ENCODE measurements at regions not wholly inside any gene's neighbourhood (a gene's known extent, or its start where the extent isn't known, plus 50 kb on each side); places are given as distances from the start of the nearest gene placed in this dataset.

DNA sequence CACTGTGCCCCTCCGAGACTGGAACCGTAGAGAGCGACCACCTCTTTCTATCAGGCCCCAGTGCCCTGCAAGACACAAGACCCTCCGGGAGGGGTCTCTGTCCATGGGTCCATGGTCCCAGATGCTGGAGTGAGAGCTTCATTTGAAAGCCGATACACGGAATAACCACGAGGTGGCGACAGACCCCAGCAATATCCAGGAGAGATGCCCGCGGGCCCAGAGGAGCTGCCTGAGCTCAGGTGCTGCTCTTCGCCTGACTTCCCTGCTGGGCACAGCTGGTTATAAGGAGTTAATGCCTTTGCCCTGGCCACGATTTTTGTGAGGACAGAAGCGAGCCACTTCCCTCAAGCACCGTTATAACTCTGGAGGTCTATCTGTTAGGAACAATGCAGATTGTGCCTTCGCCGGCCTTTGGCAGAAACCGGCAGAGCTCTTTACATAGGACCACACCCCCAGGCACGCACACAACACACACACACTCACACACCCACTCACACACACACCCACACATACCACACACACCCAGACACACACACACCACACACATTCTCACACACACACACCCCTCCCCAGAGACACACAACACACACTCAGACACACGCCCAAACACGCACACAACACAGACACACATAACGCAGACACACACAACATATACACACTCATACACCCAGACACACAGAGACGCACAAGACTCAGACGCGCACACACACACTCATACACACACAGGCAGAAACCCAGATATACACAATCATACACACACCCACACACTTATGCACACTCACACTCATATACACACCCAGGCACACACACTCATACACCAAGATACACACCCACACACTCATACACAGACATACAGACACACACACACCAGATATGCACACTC lies 436.4 kb downstream of the SOX9 start:
- dilution Hi-C loops (cut with MboI; ENCODE audit: extremely low pct_ligation_motif_present, low sequenced_read_pairs) (no loop called here), intact Hi-C loops (cut with micrococcal nuclease) (loop anchor here (5.0 kb wide), 1 partner anchor 815 kb away; no protein-coding TSS in a partner anchor)
- H3K4me3 ChIP-seq (replicated peaks in 1 of 3; ENCODE audit: insufficient read depth in 1 of 3, low read depth in 1 of 3, low read length in 3 of 3) = no peak overlapping the region
- DNase-seq (ENCODE audit: low read depth, low spot score) (peak; percentile 22), FAIRE-seq (peak; percentile 86)
- H2AFZ ChIP-seq (ENCODE audit: low read depth, low read length) = no peak overlapping the region
- no peaks in the 10 kb centered on the region for H3K27me3 ChIP-seq (ENCODE audit: control insufficient read depth in 2 of 2, insufficient read depth in 2 of 2, low read length in 2 of 2)
- no peak overlapping the region for H3K9ac ChIP-seq (replicated peaks; ENCODE audit: extremely low read depth, insufficient read depth, low read length)
- TF ChIP-seq, protein P1, sequence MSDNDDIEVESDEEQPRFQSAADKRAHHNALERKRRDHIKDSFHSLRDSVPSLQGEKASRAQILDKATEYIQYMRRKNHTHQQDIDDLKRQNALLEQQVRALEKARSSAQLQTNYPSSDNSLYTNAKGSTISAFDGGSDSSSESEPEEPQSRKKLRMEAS (IDR thresholded peaks at IDR 0.05; ENCODE audit: insufficient read depth, insufficient read length) = no peak
- TF ChIP-seq, protein P2, sequence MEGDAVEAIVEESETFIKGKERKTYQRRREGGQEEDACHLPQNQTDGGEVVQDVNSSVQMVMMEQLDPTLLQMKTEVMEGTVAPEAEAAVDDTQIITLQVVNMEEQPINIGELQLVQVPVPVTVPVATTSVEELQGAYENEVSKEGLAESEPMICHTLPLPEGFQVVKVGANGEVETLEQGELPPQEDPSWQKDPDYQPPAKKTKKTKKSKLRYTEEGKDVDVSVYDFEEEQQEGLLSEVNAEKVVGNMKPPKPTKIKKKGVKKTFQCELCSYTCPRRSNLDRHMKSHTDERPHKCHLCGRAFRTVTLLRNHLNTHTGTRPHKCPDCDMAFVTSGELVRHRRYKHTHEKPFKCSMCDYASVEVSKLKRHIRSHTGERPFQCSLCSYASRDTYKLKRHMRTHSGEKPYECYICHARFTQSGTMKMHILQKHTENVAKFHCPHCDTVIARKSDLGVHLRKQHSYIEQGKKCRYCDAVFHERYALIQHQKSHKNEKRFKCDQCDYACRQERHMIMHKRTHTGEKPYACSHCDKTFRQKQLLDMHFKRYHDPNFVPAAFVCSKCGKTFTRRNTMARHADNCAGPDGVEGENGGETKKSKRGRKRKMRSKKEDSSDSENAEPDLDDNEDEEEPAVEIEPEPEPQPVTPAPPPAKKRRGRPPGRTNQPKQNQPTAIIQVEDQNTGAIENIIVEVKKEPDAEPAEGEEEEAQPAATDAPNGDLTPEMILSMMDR (IDR thresholded peaks at IDR 0.05; ENCODE audit: extremely low read depth in 1 of 2, insufficient read depth in 1 of 2, low read depth in 1 of 2, low read length in 2 of 2) = peak; percentile 66 to 72
- H3K9me3 ChIP-seq (replicated peaks; ENCODE audit: control insufficient read depth, insufficient read depth, low read length) = no peaks in the 10 kb centered on the region
- no peak overlapping the region for H3K4me2 ChIP-seq (ENCODE audit: insufficient read depth, low read length)
- BruUV-seq (replicated peaks) = no TSS peak
- no peaks in the 10 kb centered on the region for H3K79me2 ChIP-seq (ENCODE audit: control insufficient read depth, insufficient read depth, low read length)
- ChIA-PET POLR2A (no interaction called here), CTCF (interaction anchor here (0.6 to 1.7 kb wide), 68 partner anchors 8 to 1928 kb away, joined by 3 to 35 read pairs (median 4); partner anchors contain the start of genes CDC42EP4 and SSTR2)
- H3K4me1 ChIP-seq (ENCODE audit: control insufficient read depth, extremely low read depth, insufficient read depth, low read length) = no peaks in the 10 kb centered on the region
- no peak overlapping the region for H3K27ac ChIP-seq (ENCODE audit: insufficient read depth, low read depth, low read length)
- H3K9me1 ChIP-seq (replicated peaks; ENCODE audit: control insufficient read depth, extremely low read depth, insufficient read depth, low read length) = no peaks in the 10 kb centered on the region
- H3K36me3 ChIP-seq (ENCODE audit: control insufficient read depth in 2 of 2, extremely low read depth in 1 of 2, insufficient read depth in 2 of 2, low read length in 2 of 2) = no peaks in the 10 kb centered on the region
- H4K20me1 ChIP-seq (replicated peaks; ENCODE audit: control insufficient read depth, extremely low read depth, insufficient read depth, low read length) = no peaks in the 10 kb centered on the region

DNA sequence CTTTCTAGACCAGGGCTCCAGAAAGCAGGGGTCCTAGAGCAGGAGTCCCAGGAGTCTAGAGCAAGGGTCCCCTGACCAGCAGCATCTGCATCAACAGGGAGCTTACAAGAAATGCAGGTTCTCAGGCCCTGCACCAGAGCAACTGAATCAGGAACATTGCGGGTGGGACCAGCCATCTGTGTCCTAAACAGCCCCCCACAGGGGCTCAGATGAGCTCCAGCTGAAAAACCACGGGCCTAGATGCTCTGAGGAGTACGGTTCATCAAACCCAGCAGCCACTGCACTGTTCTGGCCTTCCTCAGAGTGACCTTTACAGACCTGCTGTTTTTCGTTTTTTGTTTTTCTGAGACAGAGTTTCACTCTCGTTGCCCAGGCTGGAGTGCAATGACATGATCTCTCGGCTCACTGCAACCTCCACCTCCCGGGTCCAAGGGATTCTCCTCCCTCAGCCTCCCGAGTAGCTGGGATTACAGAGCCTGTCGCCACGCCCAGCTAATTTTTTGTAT lies 438.2 kb downstream of the SOX9 start:
- intact Hi-C loops (cut with micrococcal nuclease) (loop anchor here (5.0 kb wide), 1 partner anchor 813 kb away; no protein-coding TSS in a partner anchor), dilution Hi-C loops (cut with MboI; ENCODE audit: extremely low pct_ligation_motif_present, low sequenced_read_pairs) (no loop called here)
- TF ChIP-seq, protein P1 (IDR thresholded peaks at IDR 0.05; ENCODE audit: insufficient read depth, insufficient read length) = no peak
- TF ChIP-seq, protein P2 (IDR thresholded peaks at IDR 0.05; ENCODE audit: extremely low read depth in 1 of 2, insufficient read depth in 1 of 2, low read depth in 1 of 2, low read length in 2 of 2) = no peak
- TF ChIP-seq EZH2 (IDR thresholded peaks at IDR 0.05; ENCODE audit: borderline replicate concordance, low read depth, low read length, severe bottlenecking) (no peak), GATA2 (IDR thresholded peaks at IDR 0.05; ENCODE audit: insufficient read depth, insufficient read length, low read depth, low read length) (no peak), POLR2AphosphoS5 (IDR thresholded peaks at IDR 0.05; ENCODE audit: insufficient read depth, low read depth, low read length) (no peak), FOS (IDR thresholded peaks at IDR 0.05; ENCODE audit: borderline replicate concordance, insufficient read depth, low read length) (no peak), POLR2A (IDR thresholded peaks at IDR 0.05; ENCODE audit: low read depth, low read length) (no peak), MYC (IDR thresholded peaks at IDR 0.05; ENCODE audit: low read depth, low read length) (no peak), JUN (IDR thresholded peaks at IDR 0.05; ENCODE audit: borderline replicate concordance, insufficient read depth, insufficient read length, low read depth) (no peak)
- BruUV-seq (replicated peaks) = no TSS peak
- Histone ChIP-seq H2AFZ (ENCODE audit: low read depth, low read length) (no peak overlapping the region), H3K36me3 (ENCODE audit: control insufficient read depth in 2 of 2, extremely low read depth in 1 of 2, insufficient read depth in 2 of 2, low read length in 2 of 2) (no peaks in the 10 kb centered on the region), H3K4me1 (ENCODE audit: control insufficient read depth, extremely low read depth, insufficient read depth, low read length) (no peaks in the 10 kb centered on the region), H3K4me3 (replicated peaks in 1 of 3; ENCODE audit: insufficient read depth in 1 of 3, low read depth in 1 of 3, low read length in 3 of 3) (no peak overlapping the region), H3K79me2 (ENCODE audit: control insufficient read depth, insufficient read depth, low read length) (no peaks in the 10 kb centered on the region), H3K4me2 (ENCODE audit: insufficient read depth, low read length) (no peak overlapping the region), H3K27me3 (ENCODE audit: control insufficient read depth in 2 of 2, insufficient read depth in 2 of 2, low read length in 2 of 2) (no peaks in the 10 kb centered on the region), H3K9ac (replicated peaks; ENCODE audit: extremely low read depth, insufficient read depth, low read length) (no peak overlapping the region), H3K9me3 (replicated peaks; ENCODE audit: control insufficient read depth, insufficient read depth, low read length) (no peaks in the 10 kb centered on the region), H4K20me1 (replicated peaks; ENCODE audit: control insufficient read depth, extremely low read depth, insufficient read depth, low read length) (no peaks in the 10 kb centered on the region), H3K27ac (ENCODE audit: insufficient read depth, low read depth, low read length) (no peak overlapping the region), H3K9me1 (replicated peaks; ENCODE audit: control insufficient read depth, extremely low read depth, insufficient read depth, low read length) (no peaks in the 10 kb centered on the region)
- DNase-seq (ENCODE audit: low read depth, low spot score) (no peak), FAIRE-seq (no peak)
- POLR2A ChIA-PET = no interaction called here
- CTCF ChIA-PET = interaction anchor here (0.6 to 5.1 kb wide), 8 partner anchors 158 to 1641 kb away, joined by 3 to 34 read pairs (median 6); no protein-coding TSS in a partner anchor
